T-helper 2 cell treated with Interferon-gamma antibody and Interleukin-4, amounts not matched to agents 5 μg/mL and 100 μg/mL, for 36 hours (primary cell): ENCODE measurements at regions not wholly inside any gene's neighbourhood (a gene's known extent, or its start where the extent isn't known, plus 50 kb on each side); places are given as distances from the start of the nearest gene placed in this dataset.
"Not testable (repeated sequence)": the region's sequence is repeated elsewhere in the genome, so short reads cannot be mapped to it uniquely, and the experiment has no call there.

Experiments used
- DNase-seq: peaks from one replicate; pipeline ENCODE4 v3.0.0; 2021; ENCODE audit warnings: low spot score
- H3K27ac Mint-ChIP-seq: one replicate; pipeline ENCODE4 v1.8.0; 2021; ENCODE audit warnings: mild to moderate bottlenecking, mixed read lengths
- H3K27me3 Mint-ChIP-seq: one replicate; pipeline ENCODE4 v1.8.0; 2021; ENCODE audit warnings: low read depth, mixed read lengths
- H3K36me3 Mint-ChIP-seq: one replicate; pipeline ENCODE4 v1.8.0; 2021; ENCODE audit warnings: low read depth, mixed read lengths
- H3K4me1 Mint-ChIP-seq: one replicate; pipeline ENCODE4 v1.8.0; 2021; ENCODE audit warnings: low read depth, mixed read lengths
- H3K4me3 Mint-ChIP-seq: one replicate; pipeline ENCODE4 v1.8.0; 2022; ENCODE audit warnings: mild to moderate bottlenecking, moderate library complexity, mixed read lengths
- H3K9me3 Mint-ChIP-seq: one replicate; pipeline ENCODE4 v1.8.0; 2021; ENCODE audit warnings: mixed read lengths

DNA sequence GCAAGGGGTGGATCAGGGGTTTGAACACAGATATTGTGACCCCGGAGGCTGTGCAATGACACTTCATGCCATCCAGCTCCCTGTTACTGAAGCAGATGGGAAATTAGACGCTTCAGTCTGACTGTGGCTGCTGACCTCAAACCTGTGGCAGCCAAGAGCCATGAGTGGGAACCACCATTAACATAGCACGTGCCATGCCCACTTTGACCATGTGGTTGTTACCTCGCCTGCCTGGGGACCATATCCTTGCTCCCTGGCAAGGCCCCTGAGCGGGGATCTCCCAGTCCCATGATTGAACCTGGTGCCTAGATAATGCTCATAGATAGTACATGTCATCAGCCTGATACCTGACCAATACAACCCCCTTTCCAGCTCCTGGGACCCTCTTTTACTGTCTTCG is 68.9 kb downstream of the CYP26B1 start:
- H3K27ac Mint-ChIP-seq = no peak overlapping the region
- H3K4me3 Mint-ChIP-seq = no peak overlapping the region
- no peaks in the 10 kb centered on the region for H3K27me3 Mint-ChIP-seq
- H3K4me1 Mint-ChIP-seq = no peaks in the 10 kb centered on the region
- no peak for DNase-seq
- H3K9me3 Mint-ChIP-seq = peaks cover 10% of the 10 kb centered on the region
- H3K36me3 Mint-ChIP-seq = no peaks in the 10 kb centered on the region

- Mint-ChIP-seq H3K36me3 (no peaks in the 10 kb centered on the region), H3K4me1 (no peaks in the 10 kb centered on the region)
Measured at GRCh38 chr2:72077702-72078169, 69.9 kb downstream of the CYP26B1 start.

DNA sequence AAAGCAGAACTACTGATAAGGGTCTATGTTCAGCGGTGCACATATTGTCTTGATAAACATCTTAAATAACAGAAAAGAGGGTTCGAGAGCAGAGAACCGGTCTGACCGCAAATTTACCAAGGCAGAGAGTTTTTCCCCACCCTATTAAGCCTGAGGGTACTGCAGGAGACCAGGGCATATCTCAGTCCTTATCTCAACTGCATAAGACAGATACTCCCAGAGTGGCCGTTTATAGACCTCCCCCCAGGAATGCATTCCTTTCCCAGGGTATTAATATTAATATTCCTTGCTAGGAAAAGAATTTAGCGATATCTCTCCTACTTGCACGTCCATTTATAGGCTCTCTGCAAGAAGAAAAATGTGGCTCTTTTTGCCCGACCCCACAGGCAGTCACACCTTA is 74.3 kb downstream of the CYP26B1 start:
- H3K4me3 Mint-ChIP-seq, DNase-seq, H3K4me1 Mint-ChIP-seq: not testable (repeated sequence)

More at GRCh38 chr2:72077702-72078169, 69.9 kb downstream of the CYP26B1 start:
- DNase-seq = no peak
- H3K9me3 Mint-ChIP-seq = peaks cover 16% of the 10 kb centered on the region
- H3K4me3 Mint-ChIP-seq = no peak overlapping the region
- no peaks in the 10 kb centered on the region for H3K27me3 Mint-ChIP-seq
- no peak overlapping the region for H3K27ac Mint-ChIP-seq

GRCh38 chr2:72064197-72064596 is 83.5 kb downstream of the CYP26B1 start:
- not testable (repeated sequence) for H3K36me3 Mint-ChIP-seq, H3K27ac Mint-ChIP-seq, H3K27me3 Mint-ChIP-seq, H3K4me1 Mint-ChIP-seq, DNase-seq, H3K9me3 Mint-ChIP-seq, H3K4me3 Mint-ChIP-seq

More for the DNA sequence above, 74.3 kb downstream of the CYP26B1 start:
- H3K27me3 Mint-ChIP-seq, H3K27ac Mint-ChIP-seq, H3K36me3 Mint-ChIP-seq: not testable (repeated sequence)
- peaks cover 16% of the 10 kb centered on the region for H3K9me3 Mint-ChIP-seq

- no peak for DNase-seq
- no peaks in the 10 kb centered on the region for H3K36me3 Mint-ChIP-seq
- no peaks in the 10 kb centered on the region for H3K4me1 Mint-ChIP-seq
- H3K27ac Mint-ChIP-seq = no peak overlapping the region
- no peaks in the 10 kb centered on the region for H3K27me3 Mint-ChIP-seq
- no peak overlapping the region for H3K4me3 Mint-ChIP-seq
- no peaks in the 10 kb centered on the region for H3K9me3 Mint-ChIP-seq
Measured at GRCh38 chr2:72062336-72062735, 85.3 kb downstream of the CYP26B1 start.

GRCh38 chr2:72057308-72057707 is 90.4 kb downstream of the CYP26B1 start:
- no peaks in the 10 kb centered on the region for H3K4me1 Mint-ChIP-seq
- H3K27me3 Mint-ChIP-seq = no peaks in the 10 kb centered on the region
- no peak for DNase-seq
- no peak overlapping the region for H3K4me3 Mint-ChIP-seq
- no peak overlapping the region for H3K27ac Mint-ChIP-seq
- no peaks in the 10 kb centered on the region for H3K9me3 Mint-ChIP-seq
- no peaks in the 10 kb centered on the region for H3K36me3 Mint-ChIP-seq

- H3K4me1 Mint-ChIP-seq = no peaks in the 10 kb centered on the region
- H3K27ac Mint-ChIP-seq = no peak overlapping the region
- H3K27me3 Mint-ChIP-seq = no peaks in the 10 kb centered on the region
- no peak for DNase-seq
- H3K9me3 Mint-ChIP-seq = no peaks in the 10 kb centered on the region
- no peak overlapping the region for H3K4me3 Mint-ChIP-seq
- no peaks in the 10 kb centered on the region for H3K36me3 Mint-ChIP-seq
Measured at GRCh38 chr2:72051971-72052505, 95.6 kb downstream of the CYP26B1 start.

GRCh38 chr2:72051204-72051603 is 96.5 kb downstream of the CYP26B1 start:
- Mint-ChIP-seq H3K9me3 (no peaks in the 10 kb centered on the region), H3K4me1 (no peaks in the 10 kb centered on the region), H3K4me3 (no peak overlapping the region), H3K27me3 (no peaks in the 10 kb centered on the region), H3K27ac (no peak overlapping the region), H3K36me3 (no peaks in the 10 kb centered on the region)
- no peak for DNase-seq

DNA sequence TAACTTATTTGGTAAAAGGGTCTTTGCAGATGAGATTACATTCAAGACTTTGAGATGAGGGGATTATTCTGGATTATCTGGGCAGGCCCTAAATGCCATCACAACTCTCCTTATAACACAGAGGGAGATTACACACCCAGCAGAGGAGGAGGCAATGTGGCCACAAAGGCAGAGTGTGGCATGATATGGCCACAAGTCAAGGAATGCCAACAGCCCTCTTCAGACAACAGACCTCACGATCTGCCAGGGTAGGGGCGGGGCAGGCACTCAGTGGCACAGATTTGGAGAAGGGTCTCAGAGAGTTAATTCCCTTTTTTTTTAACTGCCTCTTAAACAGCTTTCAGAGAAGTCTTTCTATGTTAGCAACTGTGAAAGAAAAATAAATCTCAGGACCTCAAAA is 96.9 kb downstream of the CYP26B1 start:
- DNase-seq = no peak
- Mint-ChIP-seq H3K27me3 (no peaks in the 10 kb centered on the region), H3K4me3 (no peak overlapping the region), H3K36me3 (no peaks in the 10 kb centered on the region), H3K9me3 (no peaks in the 10 kb centered on the region), H3K27ac (no peak overlapping the region), H3K4me1 (no peaks in the 10 kb centered on the region)

DNA sequence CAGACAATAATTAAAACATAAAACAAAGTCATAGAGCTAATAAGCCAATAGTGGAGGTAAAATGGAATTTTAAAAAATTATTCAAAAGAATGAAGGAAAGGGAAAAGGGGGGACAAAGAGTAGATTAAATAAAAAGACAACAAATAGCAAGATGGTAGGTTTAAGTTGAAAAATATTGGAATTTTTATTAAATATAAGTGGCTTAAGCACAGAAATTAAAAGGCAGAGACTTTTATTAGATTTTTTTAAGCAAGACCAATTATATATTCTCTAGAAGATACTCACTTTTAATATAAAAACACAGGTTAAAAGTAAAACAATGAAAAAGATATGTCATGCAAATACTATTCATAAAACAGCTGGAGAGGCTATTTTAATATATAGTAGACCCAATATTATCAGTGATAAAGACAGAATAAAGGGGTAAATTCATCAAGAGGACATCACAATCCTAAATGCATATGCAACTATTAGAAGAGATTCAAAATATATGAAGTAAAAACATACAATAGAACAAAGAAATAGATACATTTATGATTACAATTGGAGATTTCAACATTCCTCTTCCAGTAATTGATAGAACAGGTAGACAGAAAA is 98.7 kb downstream of the CYP26B1 start:
- DNase-seq = no peak
- Mint-ChIP-seq H3K36me3 (no peaks in the 10 kb centered on the region), H3K27ac (no peak overlapping the region), H3K4me1 (no peaks in the 10 kb centered on the region), H3K9me3 (peaks cover 3% of the 10 kb centered on the region), H3K4me3 (no peak overlapping the region), H3K27me3 (no peaks in the 10 kb centered on the region)

- Mint-ChIP-seq H3K9me3 (peaks cover 9% of the 10 kb centered on the region), H3K4me1 (no peaks in the 10 kb centered on the region), H3K27me3 (no peaks in the 10 kb centered on the region), H3K4me3 (no peak overlapping the region), H3K27ac (no peak overlapping the region), H3K36me3 (no peaks in the 10 kb centered on the region)
- DNase-seq = no peak
Measured at GRCh38 chr2:72043985-72044384, 103.7 kb downstream of the CYP26B1 start.

DNA sequence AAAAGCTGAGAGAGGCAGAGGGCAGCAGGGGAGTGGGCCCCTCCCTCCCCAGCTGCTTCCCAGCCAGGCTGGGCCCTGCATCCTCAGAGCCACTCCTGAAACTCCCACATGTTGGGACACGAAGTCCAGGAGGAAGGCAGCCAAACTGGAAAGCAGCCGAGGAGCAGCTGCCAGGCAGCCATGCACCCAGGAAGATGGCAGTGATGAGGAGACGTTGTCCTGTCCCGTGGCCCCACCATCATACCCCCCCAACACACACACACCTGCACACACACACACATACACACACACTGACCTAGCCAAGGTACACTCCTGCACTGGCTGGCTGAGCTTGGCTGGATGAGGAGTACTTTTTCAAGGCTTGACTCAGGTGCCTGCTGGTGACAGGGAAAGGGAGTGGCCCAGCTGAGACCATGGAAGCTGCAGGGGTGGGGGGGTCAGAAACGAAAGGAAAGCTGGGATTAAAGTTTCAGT is 106.0 kb downstream of the CYP26B1 start:
- Mint-ChIP-seq H3K27ac (no peak overlapping the region), H3K9me3 (peaks cover 9% of the 10 kb centered on the region), H3K27me3 (no peaks in the 10 kb centered on the region), H3K4me1 (no peaks in the 10 kb centered on the region), H3K4me3 (no peak overlapping the region), H3K36me3 (no peaks in the 10 kb centered on the region)
- DNase-seq = no peak

GRCh38 chr2:72040629-72041571 is 106.8 kb downstream of the CYP26B1 start:
- no peak overlapping the region for H3K27ac Mint-ChIP-seq
- H3K27me3 Mint-ChIP-seq = no peaks in the 10 kb centered on the region
- no peak overlapping the region for H3K4me3 Mint-ChIP-seq
- H3K4me1 Mint-ChIP-seq = no peaks in the 10 kb centered on the region
- DNase-seq = no peak
- H3K36me3 Mint-ChIP-seq = no peaks in the 10 kb centered on the region
- peaks cover 9% of the 10 kb centered on the region for H3K9me3 Mint-ChIP-seq

- no peaks in the 10 kb centered on the region for H3K27me3 Mint-ChIP-seq
- no peak for DNase-seq
- peaks cover 1% of the 10 kb centered on the region for H3K9me3 Mint-ChIP-seq
- no peaks in the 10 kb centered on the region for H3K36me3 Mint-ChIP-seq
- no peaks in the 10 kb centered on the region for H3K4me1 Mint-ChIP-seq
- no peak overlapping the region for H3K27ac Mint-ChIP-seq
- H3K4me3 Mint-ChIP-seq = no peak overlapping the region
Measured at GRCh38 chr2:72038524-72038923, 109.1 kb downstream of the CYP26B1 start.
